ENCODE measurements at regions not wholly inside any gene's neighbourhood (a gene's known extent, or its start where the extent isn't known, plus 50 kb on each side); places are given as distances from the start of the nearest gene placed in this dataset.

DNA sequence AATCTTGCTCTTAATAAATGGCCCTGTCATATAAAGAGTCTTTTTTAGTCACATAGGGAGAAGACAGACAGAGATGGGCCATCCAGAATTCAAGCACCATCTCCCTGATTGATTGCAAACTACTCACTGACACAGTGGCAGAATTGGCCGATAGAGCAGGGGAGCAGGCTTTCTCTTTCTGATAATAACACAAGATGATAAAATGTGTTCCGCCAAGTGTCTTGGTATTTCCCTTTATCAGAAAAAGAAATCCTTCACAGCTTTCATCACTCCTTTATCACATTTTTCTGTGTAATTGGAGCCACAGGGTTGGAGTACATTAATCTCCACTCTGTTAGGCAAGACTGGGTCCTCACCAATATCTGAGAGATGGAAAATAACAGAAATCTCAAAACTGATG, 406.0 kb downstream of the TMEM135 start:
- no peak for DNase-seq (ENCODE audit: extremely low read depth, insufficient read length)
- H3K27me3 ChIP-seq (replicated peaks; ENCODE audit: control insufficient read depth, insufficient read depth, low read length): no peaks in the 10 kb centered on the region
- no peaks in the 10 kb centered on the region for H3K36me3 ChIP-seq (ENCODE audit: control insufficient read depth, insufficient read depth, low read length)
- TF ChIP-seq, protein P1, sequence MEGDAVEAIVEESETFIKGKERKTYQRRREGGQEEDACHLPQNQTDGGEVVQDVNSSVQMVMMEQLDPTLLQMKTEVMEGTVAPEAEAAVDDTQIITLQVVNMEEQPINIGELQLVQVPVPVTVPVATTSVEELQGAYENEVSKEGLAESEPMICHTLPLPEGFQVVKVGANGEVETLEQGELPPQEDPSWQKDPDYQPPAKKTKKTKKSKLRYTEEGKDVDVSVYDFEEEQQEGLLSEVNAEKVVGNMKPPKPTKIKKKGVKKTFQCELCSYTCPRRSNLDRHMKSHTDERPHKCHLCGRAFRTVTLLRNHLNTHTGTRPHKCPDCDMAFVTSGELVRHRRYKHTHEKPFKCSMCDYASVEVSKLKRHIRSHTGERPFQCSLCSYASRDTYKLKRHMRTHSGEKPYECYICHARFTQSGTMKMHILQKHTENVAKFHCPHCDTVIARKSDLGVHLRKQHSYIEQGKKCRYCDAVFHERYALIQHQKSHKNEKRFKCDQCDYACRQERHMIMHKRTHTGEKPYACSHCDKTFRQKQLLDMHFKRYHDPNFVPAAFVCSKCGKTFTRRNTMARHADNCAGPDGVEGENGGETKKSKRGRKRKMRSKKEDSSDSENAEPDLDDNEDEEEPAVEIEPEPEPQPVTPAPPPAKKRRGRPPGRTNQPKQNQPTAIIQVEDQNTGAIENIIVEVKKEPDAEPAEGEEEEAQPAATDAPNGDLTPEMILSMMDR (IDR thresholded peaks at IDR 0.05; ENCODE audit: insufficient read depth, low read length, poor library complexity, severe bottlenecking): no peak
- no peak overlapping the region for H3K4me3 ChIP-seq (replicated peaks; ENCODE audit: low read depth, low read length)

DNA sequence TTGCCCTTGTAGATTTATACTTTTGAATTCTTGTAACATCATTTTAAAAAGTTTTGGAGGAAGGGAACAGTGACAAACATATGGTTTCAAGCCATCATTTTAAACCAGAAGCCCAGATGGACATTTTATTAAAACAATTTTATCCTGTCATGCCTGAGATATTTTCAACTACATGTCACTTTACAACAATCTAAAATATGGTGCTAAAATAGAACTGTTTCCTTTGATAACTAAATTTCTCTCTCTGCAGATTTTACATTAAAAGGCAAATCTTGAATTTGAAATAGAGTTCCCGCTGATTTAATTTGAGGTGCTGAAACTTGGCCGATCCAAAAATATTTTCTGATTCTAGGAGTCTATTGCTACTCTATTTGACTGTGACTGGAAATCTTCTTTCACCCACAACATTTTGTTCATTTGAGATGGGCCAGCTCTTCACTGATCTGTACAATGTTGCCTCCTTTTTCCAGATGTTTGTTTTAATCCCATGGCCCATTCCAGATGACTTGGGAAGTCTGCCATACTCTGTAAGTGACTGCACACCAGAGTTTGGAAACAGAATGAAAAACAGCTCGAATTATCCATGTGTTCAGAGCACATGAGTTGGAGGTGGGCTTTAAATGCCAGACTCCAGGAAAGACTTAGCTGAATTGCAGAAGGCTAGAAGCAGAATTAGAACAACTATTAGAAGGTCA, 402.5 kb downstream of the TMEM135 start:
- no peaks in the 10 kb centered on the region for H3K36me3 ChIP-seq (ENCODE audit: control insufficient read depth, insufficient read depth, low read length)
- H3K27me3 ChIP-seq (replicated peaks; ENCODE audit: control insufficient read depth, insufficient read depth, low read length): no peaks in the 10 kb centered on the region
- no peak overlapping the region for H3K4me3 ChIP-seq (replicated peaks; ENCODE audit: low read depth, low read length)
- no peak for DNase-seq (ENCODE audit: extremely low read depth, insufficient read length)
- TF ChIP-seq, protein P1 (IDR thresholded peaks at IDR 0.05; ENCODE audit: insufficient read depth, low read length, poor library complexity, severe bottlenecking): no peak

DNA sequence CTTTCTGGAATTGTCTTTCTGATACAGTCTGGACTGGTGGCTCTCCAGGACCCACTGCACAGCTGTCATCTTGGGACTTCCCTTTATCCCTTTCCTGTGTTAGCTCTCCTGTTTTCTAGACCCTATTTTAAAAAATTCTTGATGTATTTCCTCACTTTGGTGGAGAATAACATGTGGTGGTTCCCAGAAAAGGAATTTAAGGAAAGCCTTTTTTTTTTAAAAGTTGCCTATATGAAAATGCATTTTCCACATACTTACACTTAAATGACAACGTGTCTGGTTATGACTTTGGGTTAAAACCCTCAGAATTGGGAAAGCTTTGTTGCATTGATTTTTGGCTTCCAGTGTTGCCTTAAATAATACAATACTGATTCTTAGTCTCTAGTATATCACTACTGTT, 400.7 kb downstream of the TMEM135 start:
- no peak overlapping the region for H3K4me3 ChIP-seq (replicated peaks; ENCODE audit: low read depth, low read length)
- DNase-seq (ENCODE audit: extremely low read depth, insufficient read length): no peak
- TF ChIP-seq, protein P1 (IDR thresholded peaks at IDR 0.05; ENCODE audit: insufficient read depth, low read length, poor library complexity, severe bottlenecking): no peak
- no peaks in the 10 kb centered on the region for H3K27me3 ChIP-seq (replicated peaks; ENCODE audit: control insufficient read depth, insufficient read depth, low read length)
- H3K36me3 ChIP-seq (ENCODE audit: control insufficient read depth, insufficient read depth, low read length): no peaks in the 10 kb centered on the region

DNA sequence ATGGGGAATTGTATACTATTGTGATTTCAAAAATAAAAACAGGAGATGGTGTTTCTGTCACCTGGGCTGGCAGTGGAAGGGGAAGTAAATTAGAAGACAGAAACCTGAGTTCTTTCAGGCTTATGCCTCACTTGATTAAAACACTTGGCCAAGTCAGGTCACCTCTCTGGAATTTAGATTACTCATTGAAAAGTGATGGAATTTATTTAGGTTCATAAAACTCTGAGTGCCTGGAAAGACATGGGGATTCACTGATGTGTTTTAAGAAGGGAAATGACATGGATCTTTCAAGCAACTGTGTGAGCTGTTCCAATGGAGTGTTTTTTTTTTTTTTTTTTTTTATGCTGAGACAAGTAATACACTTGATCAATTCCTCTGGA, 400.1 kb downstream of the TMEM135 start:
- Histone ChIP-seq H3K36me3 (ENCODE audit: control insufficient read depth, insufficient read depth, low read length) (no peaks in the 10 kb centered on the region), H3K27me3 (replicated peaks; ENCODE audit: control insufficient read depth, insufficient read depth, low read length) (no peaks in the 10 kb centered on the region), H3K4me3 (replicated peaks; ENCODE audit: low read depth, low read length) (no peak overlapping the region)
- DNase-seq (ENCODE audit: extremely low read depth, insufficient read length): no peak
- TF ChIP-seq, protein P1 (IDR thresholded peaks at IDR 0.05; ENCODE audit: insufficient read depth, low read length, poor library complexity, severe bottlenecking): no peak

DNA sequence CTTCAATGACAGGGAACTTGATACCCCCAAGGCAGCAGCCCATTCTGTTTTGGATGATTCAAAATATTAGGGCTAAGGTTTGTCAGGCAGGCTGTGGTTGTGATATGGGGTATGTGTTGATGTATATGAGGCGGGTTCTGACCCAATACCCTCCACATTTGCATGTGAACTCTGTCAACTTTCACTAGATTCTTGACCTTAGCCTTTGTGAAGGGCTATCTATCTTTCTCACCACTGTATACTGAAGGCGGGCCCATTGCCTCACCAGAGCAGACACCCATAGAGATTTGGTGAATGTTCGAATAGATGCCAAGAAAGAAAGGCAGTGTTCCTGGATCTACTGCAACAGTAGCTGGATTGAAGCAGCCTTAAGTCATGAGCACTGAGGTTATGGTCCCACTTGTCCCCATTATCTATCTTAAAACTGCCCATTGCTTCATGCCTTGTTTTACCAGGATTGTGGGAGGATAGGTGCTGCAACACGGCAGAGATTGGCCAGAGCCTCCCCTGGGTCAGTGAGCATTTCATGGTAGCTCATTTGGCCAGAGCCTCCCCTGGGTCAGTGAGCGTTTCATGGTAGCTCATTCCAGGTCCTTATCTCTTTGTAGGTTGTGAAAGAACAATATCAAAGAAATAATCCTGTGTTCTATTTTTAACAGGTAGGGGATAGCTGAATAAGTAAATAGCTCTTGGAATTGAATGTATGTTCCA, 399.6 kb downstream of the TMEM135 start:
- no peak for DNase-seq (ENCODE audit: extremely low read depth, insufficient read length)
- no peak overlapping the region for H3K4me3 ChIP-seq (replicated peaks; ENCODE audit: low read depth, low read length)
- TF ChIP-seq, protein P1 (IDR thresholded peaks at IDR 0.05; ENCODE audit: insufficient read depth, low read length, poor library complexity, severe bottlenecking): no peak
- no peaks in the 10 kb centered on the region for H3K36me3 ChIP-seq (ENCODE audit: control insufficient read depth, insufficient read depth, low read length)
- no peaks in the 10 kb centered on the region; the same call in 1 of the 2 replicates for H3K27me3 ChIP-seq (replicated peaks; ENCODE audit: control insufficient read depth, insufficient read depth, low read length)
